Ishikawa (cell line): ENCODE measurements at regions not wholly inside any gene's neighbourhood (a gene's known extent, or its start where the extent isn't known, plus 50 kb on each side); places are given as distances from the start of the nearest gene placed in this dataset.

Source experiments
- CEBPB ChIP-seq: IDR thresholded peaks from 2 replicates; pipeline ENCODE4 v1.6.1; 2012
- CREB1 ChIP-seq: IDR thresholded peaks from 2 replicates; pipeline ENCODE4 v1.6.1; 2012; ENCODE audit warnings: low read depth
- EGR1 ChIP-seq: IDR thresholded peaks from 2 replicates; pipeline ENCODE4 v1.6.1; 2012
- EP300 ChIP-seq: IDR thresholded peaks from 2 replicates; pipeline ENCODE4 v1.6.1; 2012; ENCODE audit warnings: borderline replicate concordance
- FOXM1 ChIP-seq: IDR thresholded peaks from 2 replicates; pipeline ENCODE4 v1.6.1; 2012; ENCODE audit warnings: low read depth, borderline replicate concordance
- MAX ChIP-seq: IDR thresholded peaks from 2 replicates; pipeline ENCODE4 v1.6.1; 2012
- NFIC ChIP-seq: IDR thresholded peaks from 2 replicates; pipeline ENCODE4 v1.6.1; 2012
- RAD21 ChIP-seq: IDR thresholded peaks from 2 replicates; pipeline ENCODE4 v1.6.1; 2012; ENCODE audit warnings: low read depth
- REST ChIP-seq: IDR thresholded peaks from 2 replicates; pipeline ENCODE4 v1.6.1; 2012; ENCODE audit warnings: low read depth, mild to moderate bottlenecking
- TAF1 ChIP-seq: IDR thresholded peaks from 2 replicates; pipeline ENCODE4 v1.6.1; 2012; ENCODE audit warnings: low read depth, mild to moderate bottlenecking
- TCF12 ChIP-seq: IDR thresholded peaks from 2 replicates; pipeline ENCODE4 v1.6.1; 2012; ENCODE audit warnings: low read depth
- TEAD4 ChIP-seq: IDR thresholded peaks from 2 replicates; pipeline ENCODE4 v1.6.1; 2012
- USF1 ChIP-seq: IDR thresholded peaks from 2 replicates; pipeline ENCODE4 v1.6.1; 2012
- YY1 ChIP-seq: IDR thresholded peaks from 2 replicates; pipeline ENCODE4 v1.6.1; 2012; ENCODE audit warnings: low read depth
- ZBTB7A ChIP-seq: IDR thresholded peaks from 2 replicates; pipeline ENCODE4 v1.6.1; 2012; ENCODE audit warnings: low read depth

GRCh38 chr18:27378431-27379095, 193.5 kb upstream of the CHST9 start:
- TF ChIP-seq TEAD4 (no peak), FOXM1 (no peak), MAX (no peak), RAD21 (no peak), EP300 (no peak), CEBPB (no peak), CREB1 (no peak), ZBTB7A (no peak), NFIC (no peak), USF1 (no peak), TCF12 (no peak), YY1 (no peak), EGR1 (no peak), REST (no peak), TAF1 (no peak)

- TF ChIP-seq RAD21 (no peak), ZBTB7A (no peak), USF1 (no peak), CEBPB (no peak), YY1 (no peak), MAX (no peak), TAF1 (no peak), TEAD4 (no peak), TCF12 (no peak)
Measured at GRCh38 chr18:27377251-27377650, 192.1 kb upstream of the CHST9 start.

- TF ChIP-seq FOXM1 (no peak), CREB1 (no peak), TCF12 (no peak), TEAD4 (no peak), EGR1 (no peak), REST (no peak), USF1 (no peak), MAX (no peak), CEBPB (no peak), RAD21 (no peak), NFIC (no peak)
Measured at GRCh38 chr18:27372386-27372785, 187.3 kb upstream of the CHST9 start.

- no peak for TF ChIP-seq TEAD4
Measured at GRCh38 chr18:27366665-27367064, 181.6 kb upstream of the CHST9 start.

- TF ChIP-seq CEBPB (no peak), EGR1 (no peak), MAX (no peak), USF1 (no peak), CREB1 (no peak), RAD21 (no peak), ZBTB7A (no peak), FOXM1 (no peak), TCF12 (no peak), YY1 (no peak), NFIC (no peak)
Measured at GRCh38 chr18:27366151-27366550, 181.0 kb upstream of the CHST9 start.
